SK-N-SH treated with all-trans-retinoic acid at 6 μM for 48 hours (cell line): ENCODE measurements at regions not wholly inside any gene's neighbourhood (a gene's known extent, or its start where the extent isn't known, plus 50 kb on each side); places are given as distances from the start of the nearest gene placed in this dataset.

Experiments used
- BACH2 ChIP-seq: fragments of 250-450 bp; sonication (Bioruptor Pico); IDR thresholded peaks from 2 replicates; pipeline ENCODE4 v1.9.0; 2021; ENCODE audit warnings: mild to moderate bottlenecking, borderline replicate concordance
- ESRRG ChIP-seq: fragments of 250-450 bp; sonication (Bioruptor Pico); IDR thresholded peaks from 2 replicates; pipeline ENCODE4 v1.6.1; 2021; ENCODE audit warnings: mild to moderate bottlenecking
- RARB ChIP-seq: fragments of 250-450 bp; sonication (Bioruptor Pico); IDR thresholded peaks from 2 replicates; pipeline ENCODE4 v1.8.0; 2021; ENCODE audit warnings: mild to moderate bottlenecking, moderate library complexity
- TOX ChIP-seq: fragments of 250-450 bp; sonication (Bioruptor Pico); IDR thresholded peaks from 2 replicates; pipeline ENCODE4 v1.8.0; 2021; ENCODE audit warnings: mild to moderate bottlenecking, moderate library complexity, borderline replicate concordance
- TSHZ2 ChIP-seq: fragments of 250-450 bp; sonication (Bioruptor Pico); IDR thresholded peaks from 2 replicates; pipeline ENCODE4 v1.5.0; 2020; ENCODE audit warnings: mild to moderate bottlenecking, moderate library complexity
- ZFP3 ChIP-seq: fragments of 250-450 bp; sonication (Bioruptor Pico); IDR thresholded peaks from 2 replicates; pipeline ENCODE4 v1.5.0; 2020; ENCODE audit warnings: mild to moderate bottlenecking, moderate library complexity

GRCh38 chr17:13940858-13941665 lies 128.2 kb upstream of the COX10 start:
- TF ChIP-seq TSHZ2 (no peak), BACH2 (CRISPR knock-in tag) (no peak), ZFP3 (CRISPR knock-in tag) (no peak), ESRRG (CRISPR knock-in tag) (no peak), RARB (CRISPR knock-in tag) (no peak), TOX (CRISPR knock-in tag) (no peak)
